Thoracic aorta (tissue), 2 donors: ENCODE measurements at regions not wholly inside any gene's neighbourhood (a gene's known extent, or its start where the extent isn't known, plus 50 kb on each side); places are given as distances from the start of the nearest gene placed in this dataset.

ENCODE experiments used
- ATAC-seq: fragments of 150-250 bp; one replicate; pipeline ENCODE4 v1.8.0; 2017; ENCODE audit warnings: low read depth; ENCODE audit not compliant: insufficient number of reproducible peaks, low FRiP score
- DNase-seq: peaks from one replicate; pipeline ENCODE4 v3.0.0-alpha.2; 2020; ENCODE audit warnings: low spot score
- H3K27ac ChIP-seq, 2 donors: fragments of 200-600 bp; sonication (generic); 1 replicate in 1 of 2; 2 replicates in 1 of 2; pipeline ENCODE4 v1.5.1; 2016; ENCODE audit warnings: mild to moderate bottlenecking in 2 of 2, moderate library complexity in 2 of 2
- H3K27me3 ChIP-seq: fragments of 200-600 bp; sonication (generic); replicated peaks from 2 replicates; pipeline ENCODE4 v1.6.0; 2016; ENCODE audit warnings: mild to moderate bottlenecking; ENCODE audit not compliant: insufficient read depth
- H3K36me3 ChIP-seq: fragments of 200-600 bp; sonication (generic); one replicate; pipeline ENCODE4 v1.5.1; 2016
- H3K4me1 ChIP-seq, 2 donors: fragments of 200-600 bp; sonication (generic); 1 replicate in 1 of 2; 2 replicates in 1 of 2; pipeline versions ENCODE4 v1.5.1 to v1.6.0; 2016; ENCODE audit warnings: low read depth in 2 of 2, mild to moderate bottlenecking in 1 of 2; ENCODE audit not compliant: control insufficient read depth in 1 of 2
- H3K4me3 ChIP-seq: fragments of 200-600 bp; sonication (generic); 2 replicates; pipeline ENCODE4 v1.5.1; 2016; ENCODE audit warnings: mild to moderate bottlenecking
- H3K9me3 ChIP-seq: fragments of 200-600 bp; sonication (generic); 2 replicates; pipeline ENCODE4 v1.5.1; 2016
- TF ChIP-seq, protein P1 (sequence below): fragments of 200-600 bp; sonication (generic); IDR thresholded peaks from one replicate; pipeline ENCODE4 v1.5.1; 2019; ENCODE audit warnings: antibody characterized with exemption

DNA sequence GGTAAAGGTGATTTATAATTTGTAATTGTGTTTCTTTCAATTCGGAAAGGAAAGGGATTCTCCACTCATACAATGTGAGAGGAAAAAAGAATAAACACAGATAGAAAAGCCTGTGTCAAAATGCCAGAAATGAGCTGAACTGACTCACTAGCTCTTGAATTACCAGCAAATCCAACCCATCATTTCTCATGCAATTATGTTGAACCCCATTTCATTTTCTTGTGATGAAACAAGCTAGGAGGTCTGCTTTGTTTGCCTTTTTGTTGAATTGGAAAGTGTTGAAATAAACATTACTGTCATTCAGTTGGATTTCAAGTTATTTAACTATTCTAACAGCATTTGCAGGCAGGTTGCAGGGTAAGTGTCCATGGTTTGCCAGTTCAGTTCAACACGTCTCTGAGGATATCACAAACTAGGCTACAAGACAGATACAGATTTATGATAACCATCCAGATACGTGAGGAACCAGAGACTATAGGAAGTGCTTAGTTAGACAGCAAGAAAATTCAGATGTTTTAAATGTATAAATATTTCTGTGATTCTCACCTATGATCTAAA is 547.2 kb downstream of the MAT2B start:
- TF ChIP-seq, protein P1, sequence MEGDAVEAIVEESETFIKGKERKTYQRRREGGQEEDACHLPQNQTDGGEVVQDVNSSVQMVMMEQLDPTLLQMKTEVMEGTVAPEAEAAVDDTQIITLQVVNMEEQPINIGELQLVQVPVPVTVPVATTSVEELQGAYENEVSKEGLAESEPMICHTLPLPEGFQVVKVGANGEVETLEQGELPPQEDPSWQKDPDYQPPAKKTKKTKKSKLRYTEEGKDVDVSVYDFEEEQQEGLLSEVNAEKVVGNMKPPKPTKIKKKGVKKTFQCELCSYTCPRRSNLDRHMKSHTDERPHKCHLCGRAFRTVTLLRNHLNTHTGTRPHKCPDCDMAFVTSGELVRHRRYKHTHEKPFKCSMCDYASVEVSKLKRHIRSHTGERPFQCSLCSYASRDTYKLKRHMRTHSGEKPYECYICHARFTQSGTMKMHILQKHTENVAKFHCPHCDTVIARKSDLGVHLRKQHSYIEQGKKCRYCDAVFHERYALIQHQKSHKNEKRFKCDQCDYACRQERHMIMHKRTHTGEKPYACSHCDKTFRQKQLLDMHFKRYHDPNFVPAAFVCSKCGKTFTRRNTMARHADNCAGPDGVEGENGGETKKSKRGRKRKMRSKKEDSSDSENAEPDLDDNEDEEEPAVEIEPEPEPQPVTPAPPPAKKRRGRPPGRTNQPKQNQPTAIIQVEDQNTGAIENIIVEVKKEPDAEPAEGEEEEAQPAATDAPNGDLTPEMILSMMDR = no peak
- ATAC-seq (no peak), DNase-seq (no peak)
- no peak overlapping the region for H3K4me3 ChIP-seq
- no peaks in the 10 kb centered on the region for H3K27me3 ChIP-seq
- no peaks in the 10 kb centered on the region for H3K9me3 ChIP-seq
- H3K36me3 ChIP-seq = no peaks in the 10 kb centered on the region
- H3K4me1 ChIP-seq = no peaks in the 10 kb centered on the region
- H3K27ac ChIP-seq = no peak overlapping the region

DNA sequence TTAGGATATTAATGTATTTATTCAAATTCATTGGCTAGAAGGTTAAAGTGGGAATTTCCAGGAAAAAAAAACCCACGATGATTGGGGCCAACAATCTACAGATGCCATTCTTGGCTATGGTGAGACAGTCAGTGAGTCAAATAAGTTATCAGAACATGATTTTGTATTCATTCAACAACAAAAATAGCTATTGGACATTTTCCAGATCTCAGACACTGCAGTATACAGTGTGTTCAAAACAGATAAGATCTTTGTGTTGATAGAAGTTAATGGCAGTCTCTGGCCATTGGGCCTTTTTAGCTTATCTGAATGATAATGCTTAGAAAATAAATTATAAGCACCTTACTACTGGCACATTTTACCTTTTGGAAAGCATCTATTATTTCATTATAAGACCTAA is 547.7 kb downstream of the MAT2B start:
- no peaks in the 10 kb centered on the region for H3K9me3 ChIP-seq
- no peak overlapping the region for H3K4me3 ChIP-seq
- H3K4me1 ChIP-seq = no peaks in the 10 kb centered on the region
- DNase-seq (no peak), ATAC-seq (no peak)
- no peaks in the 10 kb centered on the region for H3K27me3 ChIP-seq
- H3K27ac ChIP-seq = no peak overlapping the region
- H3K36me3 ChIP-seq = no peaks in the 10 kb centered on the region
- TF ChIP-seq, protein P1 = no peak

DNA sequence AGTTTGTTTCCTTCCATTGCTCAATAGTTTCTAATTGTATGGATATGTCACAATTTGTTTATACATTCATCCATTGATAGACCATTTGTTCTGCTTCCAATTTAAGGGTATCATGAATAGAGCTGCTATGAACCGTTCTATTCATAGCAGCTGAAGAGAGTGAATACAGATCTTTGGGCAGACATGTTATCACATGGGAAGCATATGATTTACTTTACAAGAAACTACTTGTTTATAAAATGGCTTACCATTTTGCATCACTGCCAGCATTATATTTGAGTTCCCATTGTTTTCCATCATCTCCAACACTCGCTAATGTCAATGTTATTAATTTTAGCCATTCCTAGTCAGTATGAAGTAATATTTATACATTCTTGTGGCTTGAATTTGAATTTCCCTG is 549.0 kb downstream of the MAT2B start:
- DNase-seq (no peak), ATAC-seq (no peak)
- H3K4me1 ChIP-seq = no peaks in the 10 kb centered on the region
- H3K9me3 ChIP-seq = no peaks in the 10 kb centered on the region
- H3K36me3 ChIP-seq = no peaks in the 10 kb centered on the region
- no peak overlapping the region for H3K4me3 ChIP-seq
- no peak overlapping the region for H3K27ac ChIP-seq
- no peaks in the 10 kb centered on the region for H3K27me3 ChIP-seq
- TF ChIP-seq, protein P1 = no peak

DNA sequence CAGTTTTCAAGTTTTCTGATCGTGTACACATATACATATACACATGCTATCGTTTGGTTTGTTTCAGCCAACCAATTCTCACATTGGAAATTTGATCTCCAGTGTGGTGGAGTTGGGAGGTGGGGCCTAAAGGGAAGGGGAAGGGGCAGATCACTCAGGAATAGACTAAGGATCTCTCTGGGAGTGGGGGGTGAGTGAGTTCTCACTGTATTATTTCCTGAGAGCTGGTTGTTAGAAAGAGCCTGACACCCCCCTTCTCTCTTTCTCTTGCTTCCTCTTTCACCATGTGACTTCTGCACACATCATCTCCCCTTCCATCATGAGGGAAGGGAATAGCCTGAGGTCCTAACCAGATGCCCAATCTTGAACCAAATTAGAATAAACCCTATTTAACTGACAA is 551.7 kb downstream of the MAT2B start:
- TF ChIP-seq, protein P1 = no peak
- no peak for DNase-seq
- no peaks in the 10 kb centered on the region for H3K27me3 ChIP-seq
- no peak for ATAC-seq
- no peaks in the 10 kb centered on the region for H3K36me3 ChIP-seq
- no peaks in the 10 kb centered on the region for H3K9me3 ChIP-seq
- no peak overlapping the region for H3K27ac ChIP-seq
- no peak overlapping the region for H3K4me3 ChIP-seq
- H3K4me1 ChIP-seq = no peaks in the 10 kb centered on the region

DNA sequence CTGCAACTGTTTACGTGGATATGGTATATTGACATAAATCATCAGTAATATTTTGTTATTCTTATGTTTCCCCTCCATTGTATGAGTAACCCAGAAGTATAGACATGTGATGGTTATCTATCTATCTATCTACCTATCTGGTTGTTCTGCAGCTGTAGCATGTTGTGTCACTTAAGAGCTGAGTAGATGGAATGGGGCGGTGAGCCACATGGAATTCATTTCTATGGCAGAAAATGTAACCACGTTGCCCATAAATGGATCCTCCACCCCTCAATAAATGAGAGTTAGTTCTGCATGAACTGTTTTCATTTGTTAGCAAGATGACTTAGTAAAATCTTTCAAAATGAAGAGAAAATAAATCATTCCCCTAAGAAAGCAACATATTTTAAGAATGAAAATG is 553.2 kb downstream of the MAT2B start:
- H3K4me1 ChIP-seq = no peaks in the 10 kb centered on the region
- H3K36me3 ChIP-seq = no peaks in the 10 kb centered on the region
- ATAC-seq = no peak
- no peaks in the 10 kb centered on the region for H3K27me3 ChIP-seq
- H3K4me3 ChIP-seq = no peak overlapping the region
- TF ChIP-seq, protein P1 = no peak
- DNase-seq = no peak
- no peak overlapping the region for H3K27ac ChIP-seq
- no peaks in the 10 kb centered on the region for H3K9me3 ChIP-seq
